HG03066 (cell line): ENCODE measurements at regions not wholly inside any gene's neighbourhood (a gene's known extent, or its start where the extent isn't known, plus 50 kb on each side); places are given as distances from the start of the nearest gene placed in this dataset.

ENCODE experiments used
- ATAC-seq: cut with Tn5 transposase; IDR thresholded peaks from one replicate; pipeline ENCODE4 v1.9.1; 2021; ENCODE audit warnings: low read depth; ENCODE audit not compliant: unreplicated experiment

GRCh38 chr13:97559981-97560380 is 126.0 kb downstream of the RAP2A start:
- ATAC-seq, result no peak

GRCh38 chr13:97561182-97561581 is 127.2 kb downstream of the RAP2A start:
- ATAC-seq, result no peak

DNA sequence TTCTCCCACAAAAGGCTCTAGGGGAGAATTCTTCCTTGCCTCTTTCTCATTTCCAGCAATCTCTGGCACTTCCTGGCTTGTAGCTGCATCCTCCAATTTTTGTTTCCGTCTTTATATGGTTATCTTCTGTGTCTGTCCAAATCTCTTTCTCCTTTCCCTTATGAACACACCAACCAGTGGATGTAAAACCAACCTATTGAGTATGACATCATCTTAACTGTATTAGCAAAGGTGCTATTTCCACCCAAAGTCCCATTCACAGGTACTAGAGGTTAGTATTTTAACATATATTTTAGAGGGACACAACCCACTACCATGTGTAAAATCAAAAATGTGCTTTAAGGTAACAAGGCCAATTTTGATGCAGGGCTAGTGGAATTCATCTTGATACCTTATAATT is 129.0 kb downstream of the RAP2A start:
- no peak for ATAC-seq

- ATAC-seq, result no peak
Measured at GRCh38 chr13:97564956-97565355, 131.0 kb downstream of the RAP2A start.

DNA sequence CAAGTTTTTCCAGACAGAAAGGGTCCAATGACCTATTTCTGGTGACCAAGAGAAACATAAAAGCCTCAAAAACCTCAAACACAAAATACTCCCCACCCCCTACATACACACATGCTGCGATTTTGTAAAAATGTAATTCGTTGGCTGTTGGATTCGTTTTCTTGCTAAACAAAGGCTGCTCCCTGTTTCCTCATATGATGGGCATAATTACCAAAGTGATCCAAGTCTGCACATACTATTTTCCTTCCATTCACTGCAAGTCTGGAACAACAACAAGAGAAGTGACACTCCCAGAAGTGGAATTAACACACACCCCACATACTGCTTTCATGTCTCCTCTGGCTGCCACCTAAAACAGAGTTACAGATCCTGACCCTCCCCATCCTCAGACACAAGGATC is 131.9 kb downstream of the RAP2A start:
- ATAC-seq, result no peak

- ATAC-seq, result no peak
Measured at GRCh38 chr13:97566907-97567306, 132.9 kb downstream of the RAP2A start.

GRCh38 chr13:97567510-97568243 is 133.7 kb downstream of the RAP2A start:
- ATAC-seq, result peak; percentile 97

DNA sequence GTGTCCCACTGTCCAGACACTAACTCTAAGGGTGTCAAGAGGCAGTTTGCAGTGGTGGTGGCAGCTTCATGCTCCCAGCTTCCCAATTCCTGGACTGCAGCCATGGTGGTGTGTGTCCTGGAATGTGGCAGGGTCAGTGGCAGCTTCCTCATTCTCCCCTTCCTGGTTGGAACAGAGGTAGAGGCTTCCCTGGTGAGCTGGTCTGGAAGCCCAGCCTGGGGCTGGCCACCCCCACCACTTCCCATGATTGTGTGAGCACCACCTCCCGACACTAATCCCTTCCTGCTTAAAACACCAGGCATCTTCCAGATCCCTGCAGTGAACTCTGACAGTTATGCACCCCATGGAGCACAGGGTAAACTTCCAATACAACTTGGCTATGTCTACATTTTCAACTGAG is 134.9 kb downstream of the RAP2A start:
- no peak for ATAC-seq

DNA sequence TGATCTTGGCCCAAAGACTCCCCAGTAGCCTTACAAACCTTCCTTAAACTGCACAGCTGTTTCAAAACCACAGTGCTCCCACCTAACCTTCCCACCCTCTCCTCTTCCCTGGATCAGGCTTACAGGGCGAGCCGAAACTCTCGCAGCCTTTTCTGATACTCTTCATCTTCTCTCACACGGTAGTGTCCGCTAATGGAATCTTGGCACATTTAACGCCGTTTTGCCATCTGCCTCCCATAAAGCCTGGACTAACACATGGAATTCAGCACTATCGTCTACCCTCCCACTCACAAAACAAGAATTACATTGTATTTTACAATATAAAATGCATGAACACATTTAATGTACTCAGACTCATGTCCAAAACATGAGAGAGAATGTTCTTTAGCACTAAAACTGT is 135.9 kb downstream of the RAP2A start:
- ATAC-seq, result no peak

DNA sequence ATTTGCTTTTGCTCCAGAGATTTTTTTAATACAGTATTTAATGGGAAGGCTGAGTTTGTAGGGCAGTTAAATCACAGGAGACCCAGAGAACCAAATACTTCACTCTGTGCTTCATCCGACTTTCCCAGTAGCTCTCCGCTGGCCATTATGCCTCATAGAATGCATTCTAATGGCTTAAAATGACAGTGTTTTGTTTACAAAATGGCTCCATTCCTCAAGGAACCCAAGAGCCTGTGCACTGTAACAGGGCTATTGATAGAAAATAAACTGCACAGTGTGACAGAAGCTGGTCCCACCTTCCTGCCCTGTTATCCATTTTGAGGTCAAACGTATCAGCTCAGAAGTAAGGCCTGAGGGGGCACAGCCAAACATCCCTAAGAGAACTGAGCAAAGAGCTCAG is 136.5 kb downstream of the RAP2A start:
- no peak for ATAC-seq

GRCh38 chr13:97573011-97573410 is 139.0 kb downstream of the RAP2A start:
- no peak for ATAC-seq

- ATAC-seq, result no peak
Measured at GRCh38 chr13:97574926-97575325, 141.0 kb downstream of the RAP2A start.

GRCh38 chr13:97577026-97577425 is 143.1 kb downstream of the RAP2A start:
- ATAC-seq, result no peak

GRCh38 chr13:97582170-97582569 is 148.2 kb downstream of the RAP2A start:
- ATAC-seq, result no peak

- ATAC-seq, result no peak
Measured at GRCh38 chr13:97583907-97584497, 150.0 kb downstream of the RAP2A start.

DNA sequence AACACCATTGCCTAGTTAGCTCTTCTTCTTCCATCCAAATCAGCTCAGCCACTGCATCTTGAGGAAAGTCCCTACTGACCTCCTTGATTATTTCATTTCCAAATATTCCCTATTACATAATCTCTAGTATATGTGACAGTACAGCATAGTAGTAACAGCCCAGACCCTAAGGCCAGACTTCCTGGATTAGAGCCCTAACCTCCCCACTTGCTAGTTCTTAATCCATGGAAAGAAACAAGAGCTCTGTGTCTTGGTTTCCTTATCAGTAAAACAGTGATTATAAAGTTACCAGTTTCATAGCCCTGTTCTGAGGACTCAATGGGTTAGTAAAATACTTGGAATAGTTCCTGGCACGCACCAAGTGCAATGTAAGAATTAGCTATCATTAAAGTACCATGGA is 153.0 kb downstream of the RAP2A start:
- ATAC-seq, result no peak

DNA sequence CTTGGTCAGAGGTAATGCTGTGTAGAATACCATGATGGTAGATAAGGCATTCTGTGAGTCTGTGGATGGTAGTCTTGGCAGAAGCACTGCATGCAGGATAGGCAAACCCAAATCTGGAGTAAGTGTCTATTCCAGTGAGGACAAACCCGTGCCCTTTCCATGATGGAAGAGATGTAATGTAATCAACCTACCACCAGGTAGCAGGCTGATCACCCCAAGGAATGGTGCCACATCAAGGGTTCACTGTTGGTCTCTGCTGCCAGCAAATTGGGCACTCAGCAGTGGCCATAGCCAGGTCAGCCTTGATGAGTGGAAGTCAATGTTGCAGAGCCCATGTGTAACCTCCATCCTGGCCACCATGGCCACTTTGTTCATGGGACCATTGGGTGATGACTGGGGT is 155.0 kb downstream of the RAP2A start:
- ATAC-seq, result no peak

DNA sequence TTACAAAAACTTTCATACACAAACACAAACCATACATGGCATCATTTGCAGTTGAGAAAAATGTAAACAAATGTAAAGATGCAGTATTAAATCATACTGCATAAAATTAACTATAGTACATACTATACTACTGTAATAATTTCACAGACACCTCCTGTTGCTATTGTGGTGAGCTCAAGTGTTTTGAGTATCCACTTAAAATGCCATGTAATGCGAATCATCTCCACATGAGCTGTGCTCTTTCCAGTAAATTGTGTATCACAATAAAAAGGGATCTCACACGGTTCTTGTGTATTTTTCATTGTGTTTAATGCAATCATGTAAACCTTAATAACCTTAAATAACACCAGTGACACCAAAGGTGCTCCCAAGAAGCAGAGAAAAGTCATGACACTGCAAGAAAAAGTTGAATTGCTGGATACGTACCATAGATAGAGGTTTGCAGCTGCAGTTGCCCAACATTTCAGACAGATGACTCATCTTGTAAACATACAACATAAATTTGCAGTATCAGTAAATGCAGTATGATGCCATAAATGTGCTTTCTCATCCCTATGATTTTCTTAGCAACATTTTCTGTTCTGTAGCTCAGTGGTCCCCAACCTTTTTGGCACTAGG is 166.6 kb downstream of the RAP2A start:
- no peak for ATAC-seq

DNA sequence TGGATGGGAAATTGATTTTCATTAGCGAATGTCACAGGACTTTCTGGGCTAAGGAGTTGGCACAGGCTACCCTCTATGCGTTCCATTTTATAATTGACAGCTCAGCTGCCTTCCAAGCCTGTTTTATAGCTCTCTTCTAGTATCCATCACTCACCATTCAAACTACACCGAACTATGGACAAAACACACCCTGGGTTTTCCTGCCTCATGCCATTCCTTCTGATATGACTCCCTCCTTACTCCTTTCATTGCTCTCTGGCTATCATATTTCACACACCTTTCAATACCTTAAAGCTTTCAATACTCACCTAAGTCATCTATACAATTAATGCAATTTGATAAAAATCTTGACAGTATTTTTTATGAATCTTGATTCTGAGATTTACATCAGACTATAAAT is 181.3 kb downstream of the RAP2A start:
- no peak for ATAC-seq

DNA sequence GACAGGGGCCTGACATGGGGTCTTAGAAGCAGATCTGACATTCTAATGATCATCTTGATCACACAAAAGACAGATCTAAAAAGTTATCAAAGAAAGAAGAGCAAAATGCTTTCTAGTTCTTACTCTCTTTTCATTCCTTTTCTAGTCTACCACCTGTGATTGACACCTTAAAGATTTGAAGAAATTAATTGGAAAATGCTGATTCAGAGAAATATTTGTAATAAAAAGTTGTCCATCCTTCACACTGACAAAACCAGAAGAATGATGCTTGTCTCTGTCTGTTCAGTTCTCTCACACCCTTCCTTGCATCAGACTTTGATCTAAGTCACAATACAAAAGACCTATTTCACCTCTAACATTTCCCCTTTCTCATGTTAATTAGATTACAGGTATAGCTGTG is 182.4 kb downstream of the RAP2A start:
- no peak for ATAC-seq

DNA sequence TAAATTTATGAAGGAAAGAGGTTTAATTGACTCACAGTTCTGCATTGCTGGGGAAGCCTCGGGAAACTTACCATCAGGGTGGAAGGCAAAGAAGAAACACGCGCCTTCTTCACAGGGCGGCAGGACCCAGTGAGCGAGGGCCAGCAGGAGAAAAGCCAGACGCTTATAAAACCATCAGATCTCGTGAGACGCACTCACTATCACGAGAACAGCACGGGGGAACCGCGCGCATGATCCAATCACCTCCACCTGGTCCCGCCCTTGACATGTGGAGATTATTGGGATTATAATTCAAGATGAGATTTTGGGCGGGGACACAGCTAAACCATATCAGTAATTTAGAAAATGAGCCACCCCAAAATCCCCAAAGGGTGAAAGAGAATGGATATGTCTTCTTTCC is 187.1 kb downstream of the RAP2A start:
- ATAC-seq, result no peak

DNA sequence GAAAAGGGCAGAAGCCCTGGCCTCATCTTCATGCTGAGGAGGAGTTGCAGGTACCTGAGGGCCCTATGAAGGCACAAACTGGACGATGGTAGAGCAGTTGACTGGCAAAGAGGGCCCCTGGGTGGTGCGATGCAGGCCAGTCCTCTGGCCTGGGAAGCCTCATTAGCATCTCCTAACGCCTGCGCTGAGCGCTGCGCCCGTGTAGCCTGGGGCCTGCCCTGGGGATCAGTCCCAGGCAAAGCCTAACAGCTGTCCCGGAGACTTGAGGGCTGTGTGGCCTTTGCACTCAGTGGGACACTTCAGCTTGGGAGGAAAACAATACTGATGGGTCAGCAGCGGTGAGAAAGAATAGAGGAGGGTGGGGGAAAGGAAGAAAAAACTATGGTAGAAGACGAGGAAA is 187.7 kb downstream of the RAP2A start:
- ATAC-seq, result no peak
